Urothelium cell line (cell line): ENCODE measurements at regions not wholly inside any gene's neighbourhood (a gene's known extent, or its start where the extent isn't known, plus 50 kb on each side); places are given as distances from the start of the nearest gene placed in this dataset.

ENCODE experiments used
- DNase-seq: peaks from one replicate; pipeline ENCODE4 v3.0.0; 2011; ENCODE audit warnings: low spot score, mixed read lengths
- FAIRE-seq: peaks from 2 replicates; lab custom pipeline; 2011; peaks lifted over from hg19 to GRCh38; lab: Jason Lieb, UNC

DNA sequence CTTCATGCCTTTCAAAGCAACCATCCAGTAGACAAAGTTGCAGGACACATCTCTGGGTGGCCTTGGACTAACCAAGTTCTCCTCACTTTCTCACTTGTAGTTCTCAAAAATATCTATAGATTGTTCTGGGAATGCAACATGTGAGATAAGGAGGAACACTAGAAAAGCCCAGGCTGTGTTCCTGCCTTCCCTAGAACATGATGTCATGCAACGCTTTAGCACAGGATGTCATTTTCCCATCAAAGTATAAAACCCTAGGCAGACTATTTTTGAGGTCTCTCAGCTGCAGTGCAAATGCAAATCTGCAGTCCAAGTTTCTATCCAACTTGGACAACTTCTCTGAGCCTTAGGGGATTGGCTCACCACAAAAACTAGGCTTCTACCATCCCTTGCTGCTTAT is 78.8 kb upstream of the PCDH7 start:
- FAIRE-seq = peak; percentile 94
- DNase-seq = no peak

GRCh38 chr4:30642567-30642966 is 77.6 kb upstream of the PCDH7 start:
- no peak for DNase-seq
- no peak for FAIRE-seq

GRCh38 chr4:30653291-30653690 is 66.9 kb upstream of the PCDH7 start:
- FAIRE-seq (no peak), DNase-seq (no peak)

- FAIRE-seq (no peak), DNase-seq (no peak)
Measured at GRCh38 chr4:30656828-30657227, 63.3 kb upstream of the PCDH7 start.

GRCh38 chr4:30667919-30668318 is 52.2 kb upstream of the PCDH7 start:
- peak; percentile 78 for FAIRE-seq
- no peak for DNase-seq

DNA sequence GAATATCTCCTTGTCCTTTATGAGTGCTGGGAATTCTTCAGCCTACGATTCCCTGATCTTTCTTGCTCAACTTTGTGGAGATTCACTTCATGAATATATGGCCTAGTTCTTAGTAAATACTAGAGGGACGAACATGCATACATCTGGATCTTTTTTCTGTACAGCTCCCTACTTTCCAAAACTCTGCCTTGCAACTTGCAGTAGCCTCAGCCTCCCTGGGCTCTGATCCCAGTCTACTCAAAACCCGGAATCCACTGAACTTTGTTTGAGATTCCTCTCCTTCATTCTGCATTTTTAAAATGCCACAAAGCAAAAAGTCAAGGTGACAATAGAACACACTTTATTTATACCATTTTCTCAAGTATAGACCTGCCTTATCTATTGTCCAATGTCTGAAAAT is 50.0 kb upstream of the PCDH7 start:
- FAIRE-seq (no peak), DNase-seq (no peak)
